ENCODE measurements at regions not wholly inside any gene's neighbourhood (a gene's known extent, or its start where the extent isn't known, plus 50 kb on each side); places are given as distances from the start of the nearest gene placed in this dataset.

GRCh38 chr12:97854477-97854876 lies 391.9 kb downstream of the RMST start:
- Mint-ChIP-seq H3K4me1 (no peaks in the 10 kb centered on the region), H3K27ac (no peak overlapping the region), H3K36me3 (no peaks in the 10 kb centered on the region), H3K4me3 (no peak overlapping the region), H3K9me3 (peaks cover 0 to 3% (median under 1%) of the 10 kb centered on the region in 7 donors), H3K27me3 (ENCODE audit: low read depth in 3 of 3) (peaks cover 0 to 1% (median 0%) of the 10 kb centered on the region in 3 donors)
- DNase-seq = no peak
- H3K9ac ChIP-seq (ENCODE audit: insufficient read depth, low read length, poor library complexity, severe bottlenecking) = no peak overlapping the region
- no peaks in the 10 kb centered on the region for H3K4me1 ChIP-seq (ENCODE audit: control insufficient read depth in 1 of 2, insufficient read depth in 2 of 2, low read length in 2 of 2)
- WGBS (ENCODE audit: insufficient coverage) = no CpG with 5 or more reads among the region's 1 CpG
- TF ChIP-seq CTCF (IDR thresholded peaks at IDR 0.05) = no peak
- H3K4me3 ChIP-seq (replicated peaks in 1 of 3; ENCODE audit: low read depth in 2 of 3, low read length in 3 of 3) = no peak overlapping the region
- H3K27ac ChIP-seq (ENCODE audit: low read depth in 1 of 2, low read length in 2 of 2) = no peak overlapping the region
- no peaks in the 10 kb centered on the region for H3K79me2 ChIP-seq (ENCODE audit: insufficient read depth, low read length)
- H3K36me3 ChIP-seq (replicated peaks in 1 of 2; ENCODE audit: control insufficient read depth in 1 of 2, insufficient read depth in 2 of 2, low read length in 2 of 2) = no peaks in the 10 kb centered on the region
- no peaks in the 10 kb centered on the region for H3K27me3 ChIP-seq (ENCODE audit: control insufficient read depth in 2 of 2, insufficient read depth in 2 of 2, low read length in 2 of 2)
- intact Hi-C loops (cut with micrococcal nuclease) = no loop called here
- no peak overlapping the region for H3K4me2 ChIP-seq (replicated peaks; ENCODE audit: extremely low read depth, low read length, poor library complexity, severe bottlenecking)
- H4K20me1 ChIP-seq (ENCODE audit: insufficient read depth, low read length) = no peaks in the 10 kb centered on the region
- peaks cover 0 to 4% of the 10 kb centered on the region in 2 donors for H3K9me3 ChIP-seq (replicated peaks in 1 of 2; ENCODE audit: control insufficient read depth in 1 of 2, insufficient read depth in 1 of 2, low read length in 2 of 2)
- H2AFZ ChIP-seq (ENCODE audit: insufficient read depth, low read depth, low read length, poor library complexity, severe bottlenecking) = no peak overlapping the region

GRCh38 chr12:97862072-97862471 lies 399.5 kb downstream of the RMST start:
- no peak for TF ChIP-seq CTCF (IDR thresholded peaks at IDR 0.05)
- peaks cover 0 to 8% of the 10 kb centered on the region in 2 donors for H3K9me3 ChIP-seq (replicated peaks in 1 of 2; ENCODE audit: control insufficient read depth in 1 of 2, insufficient read depth in 1 of 2, low read length in 2 of 2)
- H4K20me1 ChIP-seq (ENCODE audit: insufficient read depth, low read length) = no peaks in the 10 kb centered on the region
- no peak overlapping the region for H3K27ac ChIP-seq (ENCODE audit: low read depth in 1 of 2, low read length in 2 of 2)
- Mint-ChIP-seq H3K36me3 (no peaks in the 10 kb centered on the region), H3K27me3 (ENCODE audit: low read depth in 3 of 3) (no peaks in the 10 kb centered on the region), H3K4me1 (no peaks in the 10 kb centered on the region), H3K27ac (no peak overlapping the region), H3K9me3 (peaks cover 2 to 20% (median 3%) of the 10 kb centered on the region in 7 donors), H3K4me3 (no peak overlapping the region)
- H3K9ac ChIP-seq (ENCODE audit: insufficient read depth, low read length, poor library complexity, severe bottlenecking) = no peak overlapping the region
- no peak overlapping the region for H2AFZ ChIP-seq (ENCODE audit: insufficient read depth, low read depth, low read length, poor library complexity, severe bottlenecking)
- H3K36me3 ChIP-seq (replicated peaks in 1 of 2; ENCODE audit: control insufficient read depth in 1 of 2, insufficient read depth in 2 of 2, low read length in 2 of 2) = no peaks in the 10 kb centered on the region
- H3K79me2 ChIP-seq (ENCODE audit: insufficient read depth, low read length) = no peaks in the 10 kb centered on the region
- H3K4me2 ChIP-seq (replicated peaks; ENCODE audit: extremely low read depth, low read length, poor library complexity, severe bottlenecking) = no peak overlapping the region
- intact Hi-C loops (cut with micrococcal nuclease) = no loop called here
- H3K27me3 ChIP-seq (ENCODE audit: control insufficient read depth in 2 of 2, insufficient read depth in 2 of 2, low read length in 2 of 2) = no peaks in the 10 kb centered on the region
- WGBS (ENCODE audit: insufficient coverage) = no CpG with 5 or more reads among the region's 2 CpGs
- H3K4me3 ChIP-seq (replicated peaks in 1 of 3; ENCODE audit: low read depth in 2 of 3, low read length in 3 of 3) = no peak overlapping the region
- no peak for DNase-seq
- H3K4me1 ChIP-seq (ENCODE audit: control insufficient read depth in 1 of 2, insufficient read depth in 2 of 2, low read length in 2 of 2) = no peaks in the 10 kb centered on the region
